H1 (cell line): ENCODE measurements at regions not wholly inside any gene's neighbourhood (a gene's known extent, or its start where the extent isn't known, plus 50 kb on each side); places are given as distances from the start of the nearest gene placed in this dataset.

Experiments
- EP300 ChIP-seq, 2 experiments: IDR thresholded peaks; 1 replicate in 1 of 2; 2 replicates in 1 of 2; pipeline ENCODE4 v1.6.1; 2011 to 2012; ENCODE audit warnings: low read depth in 2 of 2, low read length in 2 of 2, mild to moderate bottlenecking in 2 of 2, borderline replicate concordance in 1 of 2, inconsistent platforms in 1 of 2, moderate library complexity in 1 of 2
- HDAC6 ChIP-seq: IDR thresholded peaks from one replicate; pipeline ENCODE4 v1.7.1; 2012; ENCODE audit warnings: low read depth, mild to moderate bottlenecking, inconsistent platforms, low read length, moderate library complexity
- RNF2 ChIP-seq: fragments of 200-900, 300-1000 bp; sonication (generic); IDR thresholded peaks from 2 replicates; pipeline ENCODE4 v1.7.1; 2016; ENCODE audit warnings: borderline replicate concordance, low read depth, mild to moderate bottlenecking, antibody characterized with exemption, low read length; ENCODE audit not compliant: poor library complexity, severe bottlenecking; ENCODE audit errors: missing control alignments

DNA sequence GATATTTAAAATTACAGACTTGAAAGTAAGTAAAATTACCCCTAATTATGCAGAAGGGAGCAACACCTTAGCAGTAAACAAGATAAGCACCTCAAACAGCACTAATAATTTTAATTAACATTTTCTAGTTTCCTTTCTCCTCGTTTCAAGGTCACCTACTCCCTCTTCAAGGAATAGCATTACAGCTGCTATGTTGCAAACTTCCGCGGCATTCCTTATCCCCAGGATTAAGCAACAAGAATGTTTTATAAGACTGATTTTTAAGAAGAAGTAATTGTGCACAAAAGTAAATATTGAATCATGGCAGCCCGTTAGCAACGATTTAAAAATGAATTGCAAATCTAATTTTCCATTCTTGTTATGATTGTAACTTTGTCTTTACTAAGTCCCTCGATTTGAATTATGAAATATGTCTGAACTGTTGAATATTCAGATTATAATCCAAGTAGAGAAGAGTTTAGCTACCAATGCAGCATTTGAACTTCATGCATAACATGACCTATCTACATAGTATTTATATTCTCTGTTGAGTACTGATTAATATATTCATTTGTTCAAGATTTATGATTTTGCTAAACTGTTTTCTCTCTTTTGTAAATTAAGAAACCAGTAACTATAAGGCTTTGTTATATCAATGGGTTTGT lies 593.5 kb upstream of the MGMT start (continued):
- TF ChIP-seq HDAC6 (no peak), RNF2 (no peak), EP300 (IDR thresholded peaks at IDR 0.05; ENCODE audit: borderline replicate concordance in 1 of 2, low read depth in 2 of 2, low read length in 2 of 2) (no peak)
